ENCODE measurements at regions not wholly inside any gene's neighbourhood (a gene's known extent, or its start where the extent isn't known, plus 50 kb on each side); places are given as distances from the start of the nearest gene placed in this dataset.

DNA sequence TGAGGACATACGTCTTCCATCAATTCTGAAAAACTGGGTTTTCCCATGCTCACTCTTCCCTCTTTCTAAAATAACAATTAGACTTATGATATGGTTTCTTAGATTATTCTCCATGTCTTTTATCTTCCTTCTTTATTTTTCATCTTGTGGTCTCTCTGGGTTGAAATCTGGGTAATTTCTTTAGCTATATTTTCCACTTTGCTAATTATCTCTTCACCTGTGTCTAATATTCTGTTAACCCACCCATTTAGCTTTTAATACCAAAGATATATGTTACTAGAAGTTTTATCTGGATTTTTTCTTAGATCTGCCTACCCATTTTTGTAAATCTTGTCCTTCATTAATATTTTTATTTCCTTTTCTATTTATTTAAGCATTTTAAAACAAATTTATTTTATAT, 121.8 kb downstream of the TENT5A start:
- TF ChIP-seq CTCF (IDR thresholded peaks at IDR 0.05) (no peak), POLR2AphosphoS5 (IDR thresholded peaks at IDR 0.05) (no peak), POLR2A (IDR thresholded peaks at IDR 0.05) (no peak)
